CD4-positive, alpha-beta T cell treated with Interferon alpha-2 for 1 hour (primary cell): ENCODE measurements at regions not wholly inside any gene's neighbourhood (a gene's known extent, or its start where the extent isn't known, plus 50 kb on each side); places are given as distances from the start of the nearest gene placed in this dataset.
"Not testable (repeated sequence)": the region's sequence is repeated elsewhere in the genome, so short reads cannot be mapped to it uniquely, and the experiment has no call there.

ENCODE experiments used
- DNase-seq, 2 donors: peaks; one replicate each; pipeline ENCODE4 v3.0.0-alpha.2; 2020 to 2022

DNA sequence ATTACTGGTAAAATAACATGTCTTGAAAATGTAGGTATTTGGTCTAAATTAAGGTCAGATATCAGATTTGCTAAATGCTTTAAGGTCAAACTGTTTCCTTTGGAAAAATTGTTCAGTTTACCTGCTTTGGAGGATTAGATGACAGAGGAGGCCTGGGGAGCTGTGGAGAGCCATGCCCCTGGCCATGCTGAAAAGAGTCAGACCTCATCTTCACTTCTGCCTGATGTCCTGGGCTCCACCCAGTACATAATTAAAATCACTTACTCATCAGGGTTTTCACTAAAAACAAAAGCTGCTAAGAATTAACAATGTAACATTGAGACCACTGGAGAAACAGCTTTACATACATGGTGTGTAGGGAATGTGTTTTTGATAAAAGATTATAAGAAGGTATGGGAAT lies 60.8 kb upstream of the UNC93A start:
- DNase-seq, result no peak

DNA sequence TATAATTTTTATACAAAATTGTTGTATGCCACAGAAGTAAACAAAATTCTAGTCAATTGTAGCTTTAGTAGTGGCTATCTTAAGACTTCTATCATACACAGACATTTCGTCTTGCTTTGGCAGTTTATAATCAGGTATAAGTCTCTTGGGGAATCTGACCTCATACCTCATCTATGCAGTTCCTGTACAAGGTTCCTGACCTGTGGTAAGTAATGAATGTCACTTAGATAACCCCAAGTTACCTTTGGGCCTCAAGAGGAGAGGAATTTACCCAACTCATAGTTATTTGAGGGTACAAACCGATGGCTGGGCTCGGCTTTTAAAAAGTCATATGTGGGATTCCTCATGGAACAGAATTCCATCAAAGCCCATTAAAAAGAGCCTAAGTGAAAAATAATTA lies 58.8 kb upstream of the UNC93A start:
- DNase-seq, result no peak

DNA sequence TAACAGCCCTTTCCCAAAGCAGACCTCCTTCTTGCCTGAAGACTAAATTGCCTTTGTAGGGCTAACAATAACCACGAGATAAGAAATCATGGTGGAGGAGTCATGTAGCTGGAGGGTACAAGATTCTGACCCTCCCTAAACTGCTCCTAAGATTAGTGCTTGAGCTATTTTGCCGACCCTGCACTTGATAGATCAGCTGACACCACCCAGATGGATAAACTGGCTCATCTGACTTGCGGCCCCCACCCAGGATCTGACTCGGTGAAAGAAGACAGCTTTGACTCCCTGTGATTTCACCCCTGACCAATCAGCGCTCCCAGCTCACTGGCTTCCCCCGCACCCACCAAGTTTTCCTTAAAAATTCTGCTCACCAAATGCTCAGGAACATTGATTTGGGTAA lies 57.6 kb upstream of the UNC93A start:
- no peak for DNase-seq

DNA sequence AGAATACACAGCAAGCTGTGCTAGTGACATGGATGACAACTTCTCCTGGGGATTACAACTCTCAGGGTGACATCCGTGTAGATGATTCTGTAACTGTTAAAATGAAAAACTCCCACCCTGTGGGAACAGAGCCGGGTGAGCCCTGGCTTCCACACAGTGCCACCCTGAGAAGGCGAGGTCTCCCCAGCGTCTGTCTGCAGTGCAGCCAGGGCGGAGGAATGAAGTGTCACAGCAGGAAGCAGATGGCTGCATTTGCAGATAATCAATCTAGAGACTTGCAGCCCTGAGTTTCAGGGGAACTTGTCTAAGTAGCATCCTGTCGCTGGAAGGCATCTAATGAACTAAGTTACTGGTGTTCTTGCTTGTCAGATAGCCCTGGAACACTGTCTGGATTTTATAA lies 56.5 kb upstream of the UNC93A start:
- DNase-seq, result not testable (repeated sequence)

DNA sequence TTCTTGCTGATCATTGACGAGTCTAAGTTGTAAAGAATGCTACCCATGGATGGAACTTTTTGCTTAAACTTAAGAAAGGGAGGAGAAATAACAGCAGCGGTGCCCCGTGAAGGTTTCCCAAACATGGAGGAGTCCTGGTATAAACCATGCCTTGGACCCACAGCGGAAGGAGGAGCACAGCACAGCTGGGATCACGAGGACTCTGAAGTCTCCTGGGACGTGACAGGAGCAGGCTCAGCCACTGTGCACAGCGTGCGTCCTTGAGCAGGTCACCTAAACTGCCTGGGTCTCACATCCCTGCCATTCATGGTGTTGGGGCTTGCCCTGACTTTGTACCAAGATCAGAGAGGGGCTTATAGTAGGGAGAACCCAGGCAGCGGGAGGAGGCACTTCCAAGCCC lies 56.1 kb upstream of the UNC93A start:
- no peak for DNase-seq

DNA sequence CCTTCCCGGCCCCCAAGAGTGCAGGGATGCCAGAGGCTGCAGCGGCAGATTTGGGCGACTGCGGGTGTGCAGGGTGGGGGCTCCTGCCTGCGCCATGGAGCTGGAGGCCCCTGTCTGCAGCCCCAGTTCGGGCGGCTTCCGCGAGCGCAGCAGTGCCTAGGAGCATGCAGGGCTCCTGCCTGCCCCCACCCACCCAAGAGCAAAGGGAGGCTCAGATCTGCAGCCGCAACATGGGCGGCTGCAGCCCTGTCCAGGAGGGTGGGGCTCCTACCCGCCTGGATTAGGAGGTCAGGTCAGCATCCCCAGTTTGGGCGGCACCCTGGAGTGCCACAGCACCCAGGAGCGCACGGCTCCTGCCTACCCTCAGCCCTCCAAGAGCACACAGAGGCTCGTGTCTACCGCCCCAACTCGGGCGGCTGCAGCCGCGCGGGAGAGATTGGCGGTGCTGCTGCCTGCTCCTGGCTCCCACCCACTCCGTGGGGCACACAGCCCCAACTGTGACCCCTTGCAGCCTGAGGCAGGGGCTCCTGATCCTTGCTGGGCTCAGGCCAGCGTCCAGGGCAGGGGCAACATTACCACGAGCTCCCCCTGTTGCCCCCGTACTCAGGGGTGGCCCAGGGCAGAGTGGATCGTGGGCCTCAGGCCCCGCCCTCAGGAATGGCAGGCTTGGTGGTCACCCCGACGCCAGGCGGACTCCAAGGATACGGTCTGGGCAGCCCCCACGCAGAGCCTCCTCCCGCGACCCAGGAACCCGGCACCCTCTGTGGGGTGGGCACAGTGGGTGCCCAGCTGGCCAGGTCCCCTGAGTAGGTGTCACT lies 55.5 kb upstream of the UNC93A start:
- DNase-seq, result no peak

DNA sequence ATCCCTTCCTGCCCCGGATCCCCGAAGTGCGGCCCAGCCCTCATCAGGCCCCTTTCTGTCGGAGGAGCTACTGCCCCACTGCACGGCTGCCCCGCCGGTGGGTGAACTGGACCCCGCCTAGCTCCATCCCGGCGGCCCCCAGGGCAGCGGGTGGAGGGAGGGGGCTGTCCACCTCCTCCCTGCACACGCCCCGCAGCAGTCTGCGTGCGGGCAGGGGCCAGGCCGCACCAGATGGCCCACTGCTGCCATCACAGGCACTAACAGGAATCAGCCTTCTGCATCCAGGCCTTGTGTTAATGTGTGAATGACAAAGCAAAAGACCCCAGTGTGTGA lies 54.9 kb upstream of the UNC93A start:
- no peak for DNase-seq

DNA sequence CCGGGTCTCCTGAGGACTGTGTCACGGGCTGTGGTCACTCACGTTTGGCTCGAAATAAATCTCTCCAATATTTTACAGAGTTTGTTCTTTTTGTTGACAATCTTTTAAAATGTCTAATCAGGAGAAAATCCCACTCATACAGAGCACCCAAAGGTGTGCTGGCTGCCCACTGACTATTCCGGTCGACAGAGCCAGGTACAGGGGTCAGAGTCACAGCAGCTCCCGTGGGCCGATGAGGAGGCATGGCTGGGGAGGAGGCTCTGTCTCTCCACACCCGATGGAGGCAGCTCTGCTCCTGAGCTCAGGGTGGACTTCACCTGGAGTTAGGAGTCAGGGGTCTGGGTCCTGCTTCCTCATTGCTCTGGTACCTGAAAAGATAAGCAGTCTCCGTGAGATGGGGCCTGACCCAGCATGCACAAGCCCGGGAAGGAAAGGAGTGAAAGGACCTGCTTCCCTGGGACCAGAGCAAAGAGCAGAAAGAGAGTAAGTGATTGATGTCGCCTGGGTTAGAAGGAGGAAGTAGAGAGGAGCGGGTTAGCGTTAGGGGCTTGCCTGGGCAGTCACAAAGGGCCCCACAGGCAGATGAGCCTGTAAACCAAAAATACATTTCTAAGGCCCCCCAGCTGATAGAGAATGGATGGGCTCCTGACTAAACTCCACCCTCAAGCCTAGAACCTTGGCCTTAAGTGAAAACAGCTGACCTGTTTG lies 53.5 kb upstream of the UNC93A start:
- DNase-seq, result no peak

DNA sequence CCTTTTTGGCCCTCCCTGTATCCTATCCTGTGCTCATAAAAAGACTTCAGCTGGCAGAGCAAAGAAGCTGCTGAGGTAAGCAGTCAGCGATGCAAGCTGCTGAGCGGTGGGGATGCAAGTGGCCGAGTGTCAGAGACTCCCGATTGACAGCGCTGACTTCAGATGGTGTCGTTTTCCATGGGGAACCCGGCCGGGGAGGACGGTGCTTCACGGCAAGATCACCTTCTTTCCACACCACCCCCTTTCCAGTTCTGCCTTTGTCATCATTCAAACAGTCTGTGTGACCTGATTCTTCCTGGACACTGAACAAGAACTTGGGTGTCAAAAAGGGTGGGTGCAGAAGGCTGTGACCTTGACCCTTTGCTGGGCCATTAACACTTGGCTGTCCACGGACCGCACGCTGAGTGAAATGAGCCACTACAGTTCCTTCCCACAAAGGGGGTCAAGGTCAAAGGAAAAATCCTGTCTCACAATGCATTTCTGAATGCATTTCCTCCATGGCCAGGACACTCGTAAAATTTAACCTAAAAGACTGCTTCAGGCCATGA lies 52.9 kb upstream of the UNC93A start:
- no peak for DNase-seq

DNA sequence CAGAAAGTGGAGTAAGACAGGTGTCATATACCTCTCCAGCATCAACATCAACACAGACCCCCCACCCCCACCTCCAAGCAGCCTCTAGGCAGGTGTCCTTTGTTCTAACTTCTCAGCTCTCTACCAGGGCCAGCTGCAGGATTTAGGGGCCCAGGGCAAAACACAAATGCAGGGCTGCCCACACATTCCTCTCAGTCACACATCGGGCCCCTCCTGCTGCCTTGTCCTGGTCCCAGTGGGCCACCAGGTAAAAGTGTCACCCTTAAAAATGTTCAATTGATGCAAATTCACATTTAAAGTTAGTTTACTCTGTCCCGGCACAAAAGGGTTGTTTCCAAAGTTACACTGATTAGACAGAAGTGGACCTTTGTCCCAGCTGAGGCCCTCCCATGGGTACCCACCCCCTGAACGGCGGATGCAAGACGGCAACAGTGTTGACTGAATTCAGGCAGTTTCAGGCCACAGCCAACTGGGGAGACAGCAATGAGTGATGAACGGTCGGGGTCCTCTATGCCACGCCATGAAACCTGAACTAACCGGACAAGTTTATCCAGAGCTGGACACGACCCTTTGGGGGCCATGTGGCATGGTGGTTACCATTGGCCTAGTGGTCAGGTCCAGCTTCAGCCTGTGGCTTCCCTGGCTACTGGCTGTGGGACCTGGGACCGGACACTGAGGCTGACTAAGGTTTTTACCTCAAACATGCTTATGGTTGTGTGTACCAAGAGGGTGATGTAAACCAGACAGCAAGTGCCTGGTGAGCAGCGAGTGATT lies 52.2 kb upstream of the UNC93A start:
- DNase-seq, result no peak

DNA sequence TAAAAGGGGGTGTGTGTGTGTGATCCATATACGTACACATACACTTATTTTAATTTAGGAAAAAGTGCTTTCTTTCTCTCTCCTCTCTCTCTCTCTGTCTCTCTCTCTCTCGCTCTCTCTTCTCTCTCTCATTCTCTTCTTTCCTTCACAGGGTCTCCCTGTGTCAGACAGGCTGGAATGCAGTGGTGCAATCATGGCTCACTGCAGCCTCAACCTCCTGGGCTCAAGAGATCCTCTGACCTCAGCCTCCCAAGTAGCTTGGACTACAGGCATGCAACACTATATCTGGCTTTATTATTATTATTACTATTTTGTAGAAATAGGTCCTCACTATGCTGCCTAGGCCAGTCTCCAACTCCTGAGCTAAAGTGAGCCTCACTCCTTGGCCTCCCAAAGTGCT lies 51.6 kb upstream of the UNC93A start:
- not testable (repeated sequence) for DNase-seq

DNA sequence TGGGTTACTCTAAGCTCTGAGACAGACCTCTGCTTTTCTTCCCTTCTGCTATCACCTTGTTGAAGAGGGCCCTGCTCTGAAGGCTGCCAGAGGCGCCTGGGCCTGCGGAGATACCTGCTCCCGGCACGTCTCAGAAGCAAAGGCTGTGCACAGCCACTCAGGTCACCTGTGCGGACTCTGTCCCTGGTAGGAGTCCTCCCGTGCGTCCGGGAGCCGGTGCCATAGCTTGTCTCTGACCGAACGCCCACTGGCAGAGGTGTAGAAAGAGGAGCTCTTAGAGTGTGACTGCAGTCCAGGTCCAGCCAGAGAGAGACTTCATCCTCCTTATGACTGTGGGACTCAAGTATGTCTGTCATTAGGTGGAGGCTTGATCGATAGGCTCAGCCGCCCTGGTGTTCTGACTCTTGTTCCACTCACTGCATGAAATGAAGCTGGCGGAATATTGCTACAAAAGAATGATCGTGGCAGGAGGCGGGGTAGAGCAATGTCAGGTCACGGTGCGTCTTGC lies 51.0 kb upstream of the UNC93A start:
- DNase-seq, result no peak
